D721Med (cell line): ENCODE measurements at regions not wholly inside any gene's neighbourhood (a gene's known extent, or its start where the extent isn't known, plus 50 kb on each side); places are given as distances from the start of the nearest gene placed in this dataset.
"Not testable (repeated sequence)": the region's sequence is repeated elsewhere in the genome, so short reads cannot be mapped to it uniquely, and the experiment has no call there.

Experiments
- DNase-seq: peaks from one replicate; pipeline ENCODE4 v3.0.0; 2011; ENCODE audit warnings: low spot score; ENCODE audit not compliant: insufficient read length
- FAIRE-seq: peaks from 2 replicates; lab custom pipeline; 2011; peaks lifted over from hg19 to GRCh38; lab: Jason Lieb, UNC
- CTCF ChIP-seq: IDR thresholded peaks from 2 replicates; pipeline ENCODE4 v1.5.1; 2012; ENCODE audit warnings: mild to moderate bottlenecking, control low read depth; ENCODE audit not compliant: insufficient read depth; ENCODE audit errors: missing control alignments

- DNase-seq (no peak), FAIRE-seq (no peak)
- no peak for TF ChIP-seq CTCF
Observed at GRCh38 chr7:24108906-24109376, 175.0 kb upstream of the NPY start.

- FAIRE-seq (no peak), DNase-seq (no peak)
- TF ChIP-seq CTCF = no peak
Observed at GRCh38 chr7:24110056-24110455, 173.9 kb upstream of the NPY start.

- FAIRE-seq (no peak), DNase-seq (no peak)
- TF ChIP-seq CTCF = no peak
Observed at GRCh38 chr7:24113506-24113905, 170.5 kb upstream of the NPY start.

GRCh38 chr7:24115661-24116060 is 168.3 kb upstream of the NPY start:
- no peak for FAIRE-seq
- TF ChIP-seq CTCF = no peak
- DNase-seq = no peak

- not testable (repeated sequence) for FAIRE-seq
Observed at GRCh38 chr7:24117903-24118499, 166.0 kb upstream of the NPY start.

GRCh38 chr7:24119852-24120251 is 164.1 kb upstream of the NPY start:
- DNase-seq (no peak), FAIRE-seq (no peak)
- TF ChIP-seq CTCF = no peak

More at GRCh38 chr7:24117903-24118499, 166.0 kb upstream of the NPY start:
- DNase-seq = not testable (repeated sequence)

GRCh38 chr7:24123076-24123475 is 160.9 kb upstream of the NPY start:
- no peak for TF ChIP-seq CTCF
- DNase-seq (no peak), FAIRE-seq (no peak)
